ENCODE measurements at regions not wholly inside any gene's neighbourhood (a gene's known extent, or its start where the extent isn't known, plus 50 kb on each side); places are given as distances from the start of the nearest gene placed in this dataset.

DNA sequence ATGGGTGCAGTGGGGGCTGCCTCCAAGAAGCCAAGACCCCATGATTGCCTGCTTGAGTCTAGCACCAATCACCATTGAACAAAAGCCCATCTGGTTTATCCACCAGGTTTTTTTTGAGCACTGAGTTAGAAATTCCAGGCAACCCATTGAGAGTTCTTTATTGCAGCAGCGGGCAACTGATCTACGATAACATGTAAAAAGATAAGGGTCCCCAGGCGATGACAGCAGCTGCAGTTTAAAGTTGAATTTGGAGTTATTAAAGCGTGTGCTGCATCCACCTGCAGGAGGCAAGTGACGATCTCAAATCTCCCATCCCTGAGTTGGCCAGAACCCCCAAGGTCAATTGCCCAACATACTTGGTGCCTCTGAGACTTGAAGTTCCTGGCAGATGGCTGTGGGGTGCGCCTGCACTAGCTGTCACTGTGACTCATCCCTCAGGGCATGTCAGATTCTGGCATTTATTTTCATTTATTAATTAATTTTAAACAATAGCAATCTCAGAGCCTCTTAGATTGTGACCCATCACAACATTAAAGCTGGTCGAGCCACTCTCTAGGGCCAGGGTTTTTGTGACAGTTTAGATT is 290.4 kb upstream of the SULF2 start:
- CTCF ChIA-PET = no interaction called here
- intact Hi-C loops (cut with micrococcal nuclease; ENCODE audit: unreplicated experiment) = no loop called here
- DNase-seq = no peak
- Mint-ChIP-seq H3K27ac (ENCODE audit: unreplicated experiment) (no peak overlapping the region), H3K4me3 (ENCODE audit: low read depth, unreplicated experiment) (no peak overlapping the region), H3K4me1 (ENCODE audit: low read depth, unreplicated experiment) (no peaks in the 10 kb centered on the region), H3K27me3 (ENCODE audit: unreplicated experiment) (peaks cover 74% of the 10 kb centered on the region), H3K36me3 (ENCODE audit: insufficient read depth, unreplicated experiment) (no peaks in the 10 kb centered on the region), H3K9me3 (ENCODE audit: low read depth, unreplicated experiment) (no peaks in the 10 kb centered on the region)
- BruUV-seq (replicated peaks) = no TSS peak
- TF ChIP-seq, protein P1, sequence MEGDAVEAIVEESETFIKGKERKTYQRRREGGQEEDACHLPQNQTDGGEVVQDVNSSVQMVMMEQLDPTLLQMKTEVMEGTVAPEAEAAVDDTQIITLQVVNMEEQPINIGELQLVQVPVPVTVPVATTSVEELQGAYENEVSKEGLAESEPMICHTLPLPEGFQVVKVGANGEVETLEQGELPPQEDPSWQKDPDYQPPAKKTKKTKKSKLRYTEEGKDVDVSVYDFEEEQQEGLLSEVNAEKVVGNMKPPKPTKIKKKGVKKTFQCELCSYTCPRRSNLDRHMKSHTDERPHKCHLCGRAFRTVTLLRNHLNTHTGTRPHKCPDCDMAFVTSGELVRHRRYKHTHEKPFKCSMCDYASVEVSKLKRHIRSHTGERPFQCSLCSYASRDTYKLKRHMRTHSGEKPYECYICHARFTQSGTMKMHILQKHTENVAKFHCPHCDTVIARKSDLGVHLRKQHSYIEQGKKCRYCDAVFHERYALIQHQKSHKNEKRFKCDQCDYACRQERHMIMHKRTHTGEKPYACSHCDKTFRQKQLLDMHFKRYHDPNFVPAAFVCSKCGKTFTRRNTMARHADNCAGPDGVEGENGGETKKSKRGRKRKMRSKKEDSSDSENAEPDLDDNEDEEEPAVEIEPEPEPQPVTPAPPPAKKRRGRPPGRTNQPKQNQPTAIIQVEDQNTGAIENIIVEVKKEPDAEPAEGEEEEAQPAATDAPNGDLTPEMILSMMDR (IDR thresholded peaks at IDR 0.05; ENCODE audit: unreplicated experiment) = no peak

DNA sequence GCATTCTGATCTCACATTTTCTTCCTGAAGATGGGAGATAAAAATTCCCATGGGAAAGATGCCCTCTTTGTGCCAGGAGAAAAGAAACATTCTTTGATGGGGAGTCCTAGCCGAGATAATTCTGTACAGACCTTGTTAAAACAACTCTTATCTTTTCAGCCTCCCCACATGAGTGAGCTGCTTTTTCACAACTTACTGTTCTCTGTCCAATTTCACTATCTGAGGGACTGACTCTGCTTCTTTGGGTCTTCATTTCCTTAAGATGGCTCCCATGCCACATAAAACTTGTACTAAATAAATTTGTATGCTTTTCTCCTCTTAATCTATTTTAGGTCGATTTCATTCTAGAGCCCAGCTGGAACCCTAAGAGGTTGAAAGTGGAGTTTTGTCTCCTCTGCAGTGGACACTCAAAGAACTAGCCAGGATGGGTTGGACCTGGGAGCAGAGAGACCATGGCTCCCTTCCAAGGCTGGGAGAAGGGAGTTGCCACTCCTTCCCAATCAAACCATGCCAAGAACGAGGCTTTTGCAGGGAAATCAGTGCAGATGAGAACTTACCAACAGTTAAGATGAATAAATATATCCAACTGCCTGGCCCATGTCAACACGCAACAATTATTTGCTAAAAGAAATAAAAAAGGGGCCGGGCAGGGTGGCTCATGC is 285.8 kb upstream of the SULF2 start:
- Mint-ChIP-seq H3K27me3 (ENCODE audit: unreplicated experiment) (peaks cover 47% of the 10 kb centered on the region), H3K9me3 (ENCODE audit: low read depth, unreplicated experiment) (peaks cover 2% of the 10 kb centered on the region), H3K4me1 (ENCODE audit: low read depth, unreplicated experiment) (peaks cover 6% of the 10 kb centered on the region), H3K36me3 (ENCODE audit: insufficient read depth, unreplicated experiment) (no peaks in the 10 kb centered on the region), H3K4me3 (ENCODE audit: low read depth, unreplicated experiment) (no peak overlapping the region), H3K27ac (ENCODE audit: unreplicated experiment) (no peak overlapping the region)
- TF ChIP-seq, protein P1 (IDR thresholded peaks at IDR 0.05; ENCODE audit: unreplicated experiment) = no peak
- no TSS peak for BruUV-seq (replicated peaks)
- intact Hi-C loops (cut with micrococcal nuclease; ENCODE audit: unreplicated experiment) = no loop called here
- DNase-seq = no peak
- CTCF ChIA-PET = no interaction called here

DNA sequence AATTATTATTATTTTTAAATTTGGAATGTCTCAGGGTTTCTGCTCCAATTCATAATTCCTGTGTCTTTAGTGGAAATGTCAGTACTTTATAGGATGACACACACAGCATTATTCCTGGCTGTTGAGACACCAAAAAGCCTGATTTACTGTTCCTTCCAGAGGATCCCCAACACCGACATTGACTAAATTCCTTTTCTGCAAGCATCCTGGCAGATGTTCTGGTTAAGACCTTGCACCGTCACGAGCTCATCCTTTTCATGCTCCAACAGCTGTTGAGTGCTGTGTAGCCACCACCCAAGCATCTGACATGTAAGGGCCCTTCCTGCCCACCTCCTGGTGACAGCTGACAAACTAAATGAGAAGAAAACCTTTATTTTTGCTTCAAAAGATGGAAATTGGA is 284.3 kb upstream of the SULF2 start:
- no peaks in the 10 kb centered on the region for H3K36me3 Mint-ChIP-seq (ENCODE audit: insufficient read depth, unreplicated experiment)

DNA sequence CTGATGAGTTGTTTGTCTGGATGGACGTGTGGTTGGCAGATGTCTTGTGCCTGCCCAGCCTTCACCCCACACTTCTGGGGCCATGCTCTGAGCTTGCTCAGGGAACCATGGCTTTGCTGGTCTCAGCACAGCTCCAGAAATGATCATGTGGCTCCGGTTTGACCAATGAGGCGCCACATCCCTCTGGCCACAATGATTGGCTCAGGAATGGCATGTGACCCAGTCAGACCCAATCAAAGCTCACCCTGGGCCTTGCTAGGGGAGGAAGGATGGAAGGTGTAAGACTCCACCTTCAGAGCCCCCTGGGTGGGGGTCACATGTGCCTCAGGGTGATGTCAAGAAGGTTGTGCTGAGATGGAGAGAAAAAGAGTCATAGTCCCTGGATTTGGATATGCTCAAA is 281.6 kb upstream of the SULF2 start:
- peaks cover 2% of the 10 kb centered on the region for H3K9me3 Mint-ChIP-seq (ENCODE audit: low read depth, unreplicated experiment)
- peaks cover 19% of the 10 kb centered on the region for H3K27me3 Mint-ChIP-seq (ENCODE audit: unreplicated experiment)
- peaks cover 34% of the 10 kb centered on the region for H3K4me1 Mint-ChIP-seq (ENCODE audit: low read depth, unreplicated experiment)
- TF ChIP-seq, protein P1 (IDR thresholded peaks at IDR 0.05; ENCODE audit: unreplicated experiment) = no peak
- no peaks in the 10 kb centered on the region for H3K36me3 Mint-ChIP-seq (ENCODE audit: insufficient read depth, unreplicated experiment)
- CTCF ChIA-PET = interaction anchor here (0.6 to 0.7 kb wide), 2 partner anchors 15 to 1272 kb away, joined by 3 to 7 read pairs; no protein-coding TSS in a partner anchor
- H3K4me3 Mint-ChIP-seq (ENCODE audit: low read depth, unreplicated experiment) = no peak overlapping the region
- peak overlapping the region; percentile 79 for H3K27ac Mint-ChIP-seq (ENCODE audit: unreplicated experiment)
- BruUV-seq (replicated peaks) = no TSS peak
- DNase-seq = no peak
- intact Hi-C loops (cut with micrococcal nuclease; ENCODE audit: unreplicated experiment) = no loop called here

More for the DNA sequence above, 284.3 kb upstream of the SULF2 start:
- TF ChIP-seq, protein P1 (IDR thresholded peaks at IDR 0.05; ENCODE audit: unreplicated experiment) = no peak
- peaks cover 32% of the 10 kb centered on the region for H3K27me3 Mint-ChIP-seq (ENCODE audit: unreplicated experiment)
- CTCF ChIA-PET = interaction anchor here (1.2 to 1.3 kb wide), 2 partner anchors 10 to 16 kb away, joined by 3 read pairs; no protein-coding TSS in a partner anchor
- peaks cover 2% of the 10 kb centered on the region for H3K9me3 Mint-ChIP-seq (ENCODE audit: low read depth, unreplicated experiment)
- H3K4me3 Mint-ChIP-seq (ENCODE audit: low read depth, unreplicated experiment) = no peak overlapping the region
- no peak for DNase-seq
- intact Hi-C loops (cut with micrococcal nuclease; ENCODE audit: unreplicated experiment) = no loop called here
- no peak overlapping the region for H3K27ac Mint-ChIP-seq (ENCODE audit: unreplicated experiment)
- no TSS peak for BruUV-seq (replicated peaks)
- peaks cover 20% of the 10 kb centered on the region for H3K4me1 Mint-ChIP-seq (ENCODE audit: low read depth, unreplicated experiment)
